ENCODE measurements at regions not wholly inside any gene's neighbourhood (a gene's known extent, or its start where the extent isn't known, plus 50 kb on each side); places are given as distances from the start of the nearest gene placed in this dataset.

GRCh38 chr5:91722736-91723467, 339.8 kb upstream of the ARRDC3 start:
- Histone ChIP-seq H3K36me3 (no peaks in the 10 kb centered on the region), H3K9me3 (no peaks in the 10 kb centered on the region), H3K27me3 (no peaks in the 10 kb centered on the region), H3K4me3 (no peak overlapping the region)
- no peak for DNase-seq

GRCh38 chr5:91712718-91713117, 329.6 kb upstream of the ARRDC3 start:
- H3K4me3 ChIP-seq = no peak overlapping the region
- DNase-seq = no peak

GRCh38 chr5:91707521-91707841, 324.4 kb upstream of the ARRDC3 start:
- Histone ChIP-seq H3K9me3 (no peaks in the 10 kb centered on the region), H3K4me3 (no peak overlapping the region), H3K27me3 (no peaks in the 10 kb centered on the region), H3K36me3 (no peaks in the 10 kb centered on the region)
- DNase-seq = no peak

More at GRCh38 chr5:91712718-91713117, 329.6 kb upstream of the ARRDC3 start:
- H3K27me3 ChIP-seq = no peaks in the 10 kb centered on the region
- H3K36me3 ChIP-seq = no peaks in the 10 kb centered on the region
- H3K9me3 ChIP-seq = no peaks in the 10 kb centered on the region

- Histone ChIP-seq H3K4me3 (no peak overlapping the region), H3K27me3 (no peaks in the 10 kb centered on the region), H3K36me3 (no peaks in the 10 kb centered on the region), H3K9me3 (no peaks in the 10 kb centered on the region)
- no peak for DNase-seq
Observed at GRCh38 chr5:91706785-91707520, 323.8 kb upstream of the ARRDC3 start.

- Histone ChIP-seq H3K4me3 (no peak overlapping the region), H3K9me3 (no peaks in the 10 kb centered on the region), H3K27me3 (no peaks in the 10 kb centered on the region), H3K36me3 (no peaks in the 10 kb centered on the region)
- no peak for DNase-seq
Observed at GRCh38 chr5:91703128-91703527, 320.0 kb upstream of the ARRDC3 start.

GRCh38 chr5:91699429-91699828, 316.3 kb upstream of the ARRDC3 start:
- H3K27me3 ChIP-seq = no peaks in the 10 kb centered on the region
- no peak overlapping the region for H3K4me3 ChIP-seq
- H3K36me3 ChIP-seq = no peaks in the 10 kb centered on the region
- no peaks in the 10 kb centered on the region for H3K9me3 ChIP-seq
- no peak for DNase-seq

- Histone ChIP-seq H3K4me3 (no peak overlapping the region), H3K9me3 (no peaks in the 10 kb centered on the region), H3K36me3 (no peaks in the 10 kb centered on the region), H3K27me3 (no peaks in the 10 kb centered on the region)
- DNase-seq = no peak
Observed at GRCh38 chr5:91691592-91691991, 308.5 kb upstream of the ARRDC3 start.

- no peaks in the 10 kb centered on the region for H3K27me3 ChIP-seq
- no peaks in the 10 kb centered on the region for H3K36me3 ChIP-seq
- no peak overlapping the region for H3K4me3 ChIP-seq
- no peak for DNase-seq
- no peaks in the 10 kb centered on the region for H3K9me3 ChIP-seq
Observed at GRCh38 chr5:91690921-91691320, 307.8 kb upstream of the ARRDC3 start.

- Histone ChIP-seq H3K4me3 (no peak overlapping the region), H3K36me3 (no peaks in the 10 kb centered on the region), H3K9me3 (no peaks in the 10 kb centered on the region), H3K27me3 (no peaks in the 10 kb centered on the region)
- DNase-seq = no peak
Observed at GRCh38 chr5:91687430-91687829, 304.3 kb upstream of the ARRDC3 start.

- Histone ChIP-seq H3K4me3 (no peak overlapping the region), H3K36me3 (no peaks in the 10 kb centered on the region), H3K9me3 (no peaks in the 10 kb centered on the region), H3K27me3 (no peaks in the 10 kb centered on the region)
- DNase-seq = no peak
Observed at GRCh38 chr5:91684625-91685024, 301.5 kb upstream of the ARRDC3 start.

- Histone ChIP-seq H3K4me3 (no peak overlapping the region), H3K9me3 (no peaks in the 10 kb centered on the region), H3K27me3 (peaks cover 9% of the 10 kb centered on the region; the same call in 1 of the 2 replicates), H3K36me3 (no peaks in the 10 kb centered on the region)
- DNase-seq = no peak
Observed at GRCh38 chr5:91670563-91670962, 287.4 kb upstream of the ARRDC3 start.

- no peak for DNase-seq
- H3K27me3 ChIP-seq = peaks cover 9% of the 10 kb centered on the region; the same call in 1 of the 2 replicates
- H3K9me3 ChIP-seq = no peaks in the 10 kb centered on the region
- no peaks in the 10 kb centered on the region for H3K36me3 ChIP-seq
- H3K4me3 ChIP-seq = no peak overlapping the region
Observed at GRCh38 chr5:91670122-91670521, 287.0 kb upstream of the ARRDC3 start.

GRCh38 chr5:91668261-91668660, 285.1 kb upstream of the ARRDC3 start:
- no peak overlapping the region for H3K4me3 ChIP-seq
- no peak for DNase-seq
- no peaks in the 10 kb centered on the region for H3K36me3 ChIP-seq
- no peaks in the 10 kb centered on the region for H3K9me3 ChIP-seq
- peaks cover 2% of the 10 kb centered on the region; the same call in 1 of the 2 replicates for H3K27me3 ChIP-seq

GRCh38 chr5:91652678-91653077, 269.6 kb upstream of the ARRDC3 start:
- H3K4me3 ChIP-seq = no peak overlapping the region
- peaks cover 5% of the 10 kb centered on the region; the same call in 1 of the 2 replicates for H3K9me3 ChIP-seq
- H3K27me3 ChIP-seq = no peaks in the 10 kb centered on the region
- no peak for DNase-seq
- no peaks in the 10 kb centered on the region for H3K36me3 ChIP-seq

GRCh38 chr5:91651704-91652103, 268.6 kb upstream of the ARRDC3 start:
- Histone ChIP-seq H3K27me3 (no peaks in the 10 kb centered on the region), H3K36me3 (no peaks in the 10 kb centered on the region), H3K4me3 (no peak overlapping the region), H3K9me3 (peaks cover 5% of the 10 kb centered on the region; the same call in 1 of the 2 replicates)
- peak; percentile 9 for DNase-seq

- H3K9me3 ChIP-seq = no peaks in the 10 kb centered on the region
- no peaks in the 10 kb centered on the region for H3K27me3 ChIP-seq
- no peak for DNase-seq
- no peak overlapping the region for H3K4me3 ChIP-seq
- no peaks in the 10 kb centered on the region for H3K36me3 ChIP-seq
Observed at GRCh38 chr5:91645347-91645746, 262.2 kb upstream of the ARRDC3 start.

- DNase-seq = no peak
- H3K4me3 ChIP-seq = no peak overlapping the region
- H3K27me3 ChIP-seq = no peaks in the 10 kb centered on the region
Observed at GRCh38 chr5:91643797-91644196, 260.7 kb upstream of the ARRDC3 start.

GRCh38 chr5:91642581-91642980, 259.5 kb upstream of the ARRDC3 start:
- H3K9me3 ChIP-seq = no peaks in the 10 kb centered on the region
- no peak overlapping the region for H3K4me3 ChIP-seq
- no peaks in the 10 kb centered on the region for H3K36me3 ChIP-seq
- DNase-seq = no peak
- no peaks in the 10 kb centered on the region for H3K27me3 ChIP-seq

More at GRCh38 chr5:91643797-91644196, 260.7 kb upstream of the ARRDC3 start:
- Histone ChIP-seq H3K9me3 (no peaks in the 10 kb centered on the region), H3K36me3 (no peaks in the 10 kb centered on the region)
